ENCODE measurements at regions not wholly inside any gene's neighbourhood (a gene's known extent, or its start where the extent isn't known, plus 50 kb on each side); places are given as distances from the start of the nearest gene placed in this dataset.

DNA sequence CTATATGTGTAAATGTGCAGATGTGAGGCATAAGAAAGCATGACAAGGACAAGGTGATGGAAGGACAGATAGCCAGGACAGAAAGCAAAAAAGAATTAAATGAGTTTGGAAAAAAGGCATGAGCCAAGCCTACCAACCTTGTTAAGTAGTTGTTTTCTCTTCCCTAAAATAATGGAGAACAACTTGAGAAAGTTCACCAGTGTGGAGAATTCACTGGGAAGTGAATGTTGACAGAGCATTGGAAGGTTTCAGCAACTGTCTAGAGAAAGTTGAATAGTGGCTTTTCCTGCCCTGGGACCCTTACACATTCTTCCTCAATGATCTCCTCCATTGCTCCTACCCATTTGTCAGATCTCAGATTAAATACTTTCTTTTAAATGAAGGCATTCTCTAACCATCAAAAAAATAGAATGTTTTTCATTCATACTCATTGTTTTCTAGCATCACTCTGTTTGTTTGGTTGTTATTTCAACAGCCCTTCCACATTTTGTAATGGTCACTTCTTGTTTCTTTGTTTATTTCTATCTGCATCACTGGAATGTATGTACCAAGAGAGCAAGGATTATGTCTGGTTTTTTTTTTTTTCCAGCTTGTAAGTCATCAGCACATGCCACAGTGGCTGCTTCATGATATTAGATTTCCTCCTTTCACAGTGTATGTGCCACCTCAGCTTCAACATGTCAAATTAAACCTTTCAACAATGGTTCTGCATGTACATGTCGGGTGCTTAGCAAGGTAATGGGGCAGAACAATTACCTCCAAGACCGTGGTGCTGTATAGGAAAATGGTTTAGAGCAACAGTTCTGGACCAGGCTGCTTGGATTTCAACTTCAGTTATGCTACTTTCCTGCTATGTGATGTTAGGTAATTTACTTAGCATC lies 586.0 kb upstream of the VRK2 start:
- H3K27me3 ChIP-seq (replicated peaks; ENCODE audit: control insufficient read depth, insufficient read depth, low read length), result no peaks in the 10 kb centered on the region
- H3K4me3 ChIP-seq (replicated peaks; ENCODE audit: low read depth, low read length), result no peak overlapping the region
- TF ChIP-seq, protein P1, sequence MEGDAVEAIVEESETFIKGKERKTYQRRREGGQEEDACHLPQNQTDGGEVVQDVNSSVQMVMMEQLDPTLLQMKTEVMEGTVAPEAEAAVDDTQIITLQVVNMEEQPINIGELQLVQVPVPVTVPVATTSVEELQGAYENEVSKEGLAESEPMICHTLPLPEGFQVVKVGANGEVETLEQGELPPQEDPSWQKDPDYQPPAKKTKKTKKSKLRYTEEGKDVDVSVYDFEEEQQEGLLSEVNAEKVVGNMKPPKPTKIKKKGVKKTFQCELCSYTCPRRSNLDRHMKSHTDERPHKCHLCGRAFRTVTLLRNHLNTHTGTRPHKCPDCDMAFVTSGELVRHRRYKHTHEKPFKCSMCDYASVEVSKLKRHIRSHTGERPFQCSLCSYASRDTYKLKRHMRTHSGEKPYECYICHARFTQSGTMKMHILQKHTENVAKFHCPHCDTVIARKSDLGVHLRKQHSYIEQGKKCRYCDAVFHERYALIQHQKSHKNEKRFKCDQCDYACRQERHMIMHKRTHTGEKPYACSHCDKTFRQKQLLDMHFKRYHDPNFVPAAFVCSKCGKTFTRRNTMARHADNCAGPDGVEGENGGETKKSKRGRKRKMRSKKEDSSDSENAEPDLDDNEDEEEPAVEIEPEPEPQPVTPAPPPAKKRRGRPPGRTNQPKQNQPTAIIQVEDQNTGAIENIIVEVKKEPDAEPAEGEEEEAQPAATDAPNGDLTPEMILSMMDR (IDR thresholded peaks at IDR 0.05; ENCODE audit: insufficient read depth, low read length, poor library complexity, severe bottlenecking), result no peak
- no peak for DNase-seq (ENCODE audit: extremely low read depth, insufficient read length)
- H3K36me3 ChIP-seq (ENCODE audit: control insufficient read depth, insufficient read depth, low read length), result no peaks in the 10 kb centered on the region

- no peak overlapping the region for H3K4me3 ChIP-seq (replicated peaks; ENCODE audit: low read depth, low read length)
- no peaks in the 10 kb centered on the region for H3K27me3 ChIP-seq (replicated peaks; ENCODE audit: control insufficient read depth, insufficient read depth, low read length)
- TF ChIP-seq, protein P1 (IDR thresholded peaks at IDR 0.05; ENCODE audit: insufficient read depth, low read length, poor library complexity, severe bottlenecking), result no peak
- DNase-seq (ENCODE audit: extremely low read depth, insufficient read length), result no peak
- H3K36me3 ChIP-seq (ENCODE audit: control insufficient read depth, insufficient read depth, low read length), result no peaks in the 10 kb centered on the region
Observed at GRCh38 chr2:57461624-57462023, 585.0 kb upstream of the VRK2 start.

DNA sequence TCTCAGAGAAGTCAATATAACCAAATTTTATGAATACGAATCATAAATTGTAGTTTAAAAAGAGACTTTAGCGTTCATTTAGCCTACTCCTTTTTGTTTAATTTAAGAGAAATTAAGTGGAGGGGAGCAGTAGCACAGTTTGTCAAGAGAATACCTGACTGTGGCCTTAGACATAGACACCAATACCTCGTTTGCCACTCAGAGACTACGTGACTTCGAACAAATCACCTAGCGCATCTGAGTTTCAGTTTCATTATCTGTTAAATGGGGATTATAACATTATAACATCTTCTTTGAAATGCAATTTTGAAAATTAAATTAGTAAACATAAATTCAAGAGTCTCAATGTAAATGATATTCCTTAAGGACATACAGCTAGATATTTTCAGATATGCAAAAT lies 581.5 kb upstream of the VRK2 start:
- no peaks in the 10 kb centered on the region for H3K36me3 ChIP-seq (ENCODE audit: control insufficient read depth, insufficient read depth, low read length)
- H3K4me3 ChIP-seq (replicated peaks; ENCODE audit: low read depth, low read length), result no peak overlapping the region
- TF ChIP-seq, protein P1 (IDR thresholded peaks at IDR 0.05; ENCODE audit: insufficient read depth, low read length, poor library complexity, severe bottlenecking), result no peak
- DNase-seq (ENCODE audit: extremely low read depth, insufficient read length), result no peak
- H3K27me3 ChIP-seq (replicated peaks; ENCODE audit: control insufficient read depth, insufficient read depth, low read length), result no peaks in the 10 kb centered on the region

GRCh38 chr2:57465967-57466366 lies 580.6 kb upstream of the VRK2 start:
- no peak overlapping the region for H3K4me3 ChIP-seq (replicated peaks; ENCODE audit: low read depth, low read length)
- H3K27me3 ChIP-seq (replicated peaks; ENCODE audit: control insufficient read depth, insufficient read depth, low read length), result no peaks in the 10 kb centered on the region
- TF ChIP-seq, protein P1 (IDR thresholded peaks at IDR 0.05; ENCODE audit: insufficient read depth, low read length, poor library complexity, severe bottlenecking), result no peak
- DNase-seq (ENCODE audit: extremely low read depth, insufficient read length), result no peak
- no peaks in the 10 kb centered on the region for H3K36me3 ChIP-seq (ENCODE audit: control insufficient read depth, insufficient read depth, low read length)

DNA sequence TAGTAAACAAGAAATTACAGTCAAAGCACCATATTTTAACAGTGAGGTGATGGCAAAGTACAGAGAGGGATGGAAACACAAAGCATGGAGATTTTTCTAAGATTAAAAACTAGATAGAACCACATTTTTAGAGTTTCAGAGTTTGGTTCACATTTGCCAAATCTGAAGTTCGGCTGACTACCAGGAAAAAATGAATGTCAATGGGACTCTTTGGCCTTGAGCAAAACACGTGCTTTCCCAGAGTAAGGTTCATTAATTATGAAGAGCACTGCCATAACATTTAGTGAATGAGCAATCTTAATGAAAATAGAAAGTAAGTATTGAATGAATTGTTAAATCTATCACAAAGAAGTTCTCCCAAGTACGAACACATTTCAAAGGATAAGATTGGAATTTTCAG lies 571.2 kb upstream of the VRK2 start:
- no peak for DNase-seq (ENCODE audit: extremely low read depth, insufficient read length)
- H3K36me3 ChIP-seq (ENCODE audit: control insufficient read depth, insufficient read depth, low read length), result no peaks in the 10 kb centered on the region
- no peak overlapping the region for H3K4me3 ChIP-seq (replicated peaks; ENCODE audit: low read depth, low read length)
- no peaks in the 10 kb centered on the region for H3K27me3 ChIP-seq (replicated peaks; ENCODE audit: control insufficient read depth, insufficient read depth, low read length)
- TF ChIP-seq, protein P1 (IDR thresholded peaks at IDR 0.05; ENCODE audit: insufficient read depth, low read length, poor library complexity, severe bottlenecking), result no peak
